ENCODE measurements at regions not wholly inside any gene's neighbourhood (a gene's known extent, or its start where the extent isn't known, plus 50 kb on each side); places are given as distances from the start of the nearest gene placed in this dataset.

- DNase-seq: no peak
Observed at GRCh38 chr2:12330916-12331315, 385.8 kb upstream of the TRIB2 start.

- DNase-seq: no peak
Observed at GRCh38 chr2:12331698-12332097, 385.0 kb upstream of the TRIB2 start.

GRCh38 chr2:12333293-12333692 lies 383.4 kb upstream of the TRIB2 start:
- no peak for DNase-seq

- no peak for DNase-seq
Observed at GRCh38 chr2:12334412-12334966, 382.2 kb upstream of the TRIB2 start.

GRCh38 chr2:12335131-12335530 lies 381.6 kb upstream of the TRIB2 start:
- DNase-seq: no peak

- no peak for DNase-seq
Observed at GRCh38 chr2:12335995-12336394, 380.7 kb upstream of the TRIB2 start.

DNA sequence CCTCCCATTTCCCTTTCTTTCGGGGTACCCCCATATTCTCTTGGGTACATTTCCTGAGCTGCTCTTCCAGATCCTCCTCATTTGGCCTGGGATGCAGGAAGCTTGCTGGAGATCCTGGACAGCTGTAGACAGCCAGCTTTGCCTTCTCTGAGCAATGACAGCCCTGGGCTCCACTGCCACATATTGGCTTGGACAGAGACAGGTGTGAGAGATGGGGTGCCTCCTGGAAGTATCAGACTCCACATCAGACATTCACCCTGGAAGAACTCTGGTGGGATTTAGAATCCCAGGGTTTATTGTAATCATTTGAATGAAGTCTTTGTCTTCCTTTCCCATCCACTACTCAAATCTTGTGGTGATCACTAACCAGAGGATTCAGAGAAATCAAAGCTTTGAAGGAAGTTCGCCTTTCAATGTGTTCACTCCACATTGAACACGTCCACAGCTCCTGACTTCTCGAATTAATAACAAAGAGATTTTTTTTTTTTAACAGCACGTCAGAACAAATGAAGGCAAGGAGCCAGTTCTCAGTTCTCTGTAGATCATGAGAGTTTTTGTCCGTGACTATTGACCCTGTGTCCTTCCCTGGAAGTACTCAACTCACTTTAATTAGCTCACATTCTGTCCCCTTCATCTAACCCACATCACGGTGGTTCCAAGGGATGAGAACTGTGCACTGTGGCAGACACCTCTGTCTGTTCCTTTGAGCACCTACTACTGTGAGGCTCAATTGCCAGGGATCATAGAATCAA lies 377.6 kb upstream of the TRIB2 start:
- DNase-seq: no peak

GRCh38 chr2:12340164-12340563 lies 376.6 kb upstream of the TRIB2 start:
- DNase-seq: no peak

GRCh38 chr2:12341215-12341614 lies 375.5 kb upstream of the TRIB2 start:
- no peak for DNase-seq

- DNase-seq: no peak
Observed at GRCh38 chr2:12341920-12342319, 374.8 kb upstream of the TRIB2 start.

- no peak for DNase-seq
Observed at GRCh38 chr2:12343141-12343540, 373.6 kb upstream of the TRIB2 start.

GRCh38 chr2:12347066-12347493 lies 369.7 kb upstream of the TRIB2 start:
- DNase-seq: no peak

DNA sequence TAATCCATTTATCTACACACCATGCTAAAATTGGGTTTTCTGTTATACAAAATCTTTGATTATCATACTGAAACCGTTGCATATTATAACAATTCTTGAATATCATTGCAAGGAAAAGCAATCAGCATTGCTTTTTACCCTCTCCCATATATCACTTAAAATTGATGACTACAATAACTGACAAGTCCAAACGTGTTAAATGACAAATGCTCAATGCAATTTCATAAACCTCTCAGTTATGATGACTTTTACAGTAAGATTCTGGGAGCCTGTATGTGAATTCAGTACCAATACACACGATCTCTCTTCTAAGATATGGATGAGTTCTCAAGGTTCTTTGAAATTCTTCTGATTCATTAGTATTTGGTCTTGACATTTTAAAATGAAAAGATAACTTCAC lies 368.5 kb upstream of the TRIB2 start:
- DNase-seq: no peak

GRCh38 chr2:12350821-12351220 lies 365.9 kb upstream of the TRIB2 start:
- DNase-seq: no peak

DNA sequence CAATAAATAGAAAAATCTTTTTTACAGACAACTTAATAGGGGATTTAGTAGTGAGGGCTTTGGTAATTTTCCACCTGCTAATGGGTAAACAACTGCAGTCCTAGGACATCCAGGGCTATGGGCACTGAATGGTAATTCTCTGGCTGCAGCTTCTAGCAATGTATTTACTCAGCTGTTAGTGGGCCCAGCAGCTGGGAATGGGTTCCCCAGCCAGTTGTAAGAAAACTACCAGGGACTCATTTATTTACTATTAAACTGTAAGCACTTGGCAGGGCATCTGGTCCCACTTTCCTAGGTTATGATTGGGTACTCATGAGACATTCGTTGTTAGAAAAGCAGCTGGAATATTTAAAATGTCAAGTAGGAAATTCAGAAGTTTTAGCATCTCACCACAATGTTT lies 363.8 kb upstream of the TRIB2 start:
- no peak for DNase-seq

- DNase-seq: no peak
Observed at GRCh38 chr2:12361506-12361905, 355.2 kb upstream of the TRIB2 start.

GRCh38 chr2:12363138-12363537 lies 353.6 kb upstream of the TRIB2 start:
- no peak for DNase-seq

- no peak for DNase-seq
Observed at GRCh38 chr2:12363569-12363968, 353.2 kb upstream of the TRIB2 start.

- DNase-seq: no peak
Observed at GRCh38 chr2:12369566-12369965, 347.2 kb upstream of the TRIB2 start.

- no peak for DNase-seq
Observed at GRCh38 chr2:12376025-12376424, 340.7 kb upstream of the TRIB2 start.

GRCh38 chr2:12379143-12379542 lies 337.6 kb upstream of the TRIB2 start:
- no peak for DNase-seq

DNA sequence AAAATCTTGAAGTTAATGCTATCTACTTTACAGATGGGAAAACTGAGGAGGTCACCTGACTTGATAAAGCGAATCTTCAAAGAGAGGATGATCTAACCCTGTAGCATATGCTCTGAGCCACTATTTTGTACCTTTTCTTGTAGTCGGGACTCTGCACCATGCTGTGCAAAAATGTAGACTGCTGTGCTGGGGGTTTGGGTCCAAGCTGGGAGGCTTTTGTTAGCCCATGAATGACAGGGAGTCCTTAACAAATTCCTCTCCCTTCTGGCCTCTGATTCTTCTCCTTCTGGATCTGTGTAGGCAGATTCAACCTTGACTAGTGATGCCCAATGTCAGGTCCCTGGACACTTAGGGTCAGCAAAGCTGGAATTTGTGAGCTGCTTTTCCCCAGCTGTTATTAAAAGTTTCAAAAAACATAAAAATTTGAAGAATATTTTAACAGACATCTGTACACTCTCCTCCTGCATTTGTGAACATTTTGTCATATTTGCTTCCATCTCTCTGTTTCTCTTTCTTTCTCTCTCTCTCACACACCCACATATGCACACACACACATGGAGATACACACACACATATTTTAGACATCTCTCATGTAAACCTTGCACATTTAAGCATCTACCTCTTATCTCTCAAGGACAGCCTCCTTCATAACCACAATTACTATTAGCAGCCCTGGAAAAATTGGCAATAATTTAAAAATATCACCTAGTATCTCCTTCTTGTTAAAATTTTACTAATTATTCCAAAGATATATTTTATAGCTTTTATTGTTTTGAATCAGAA lies 335.0 kb upstream of the TRIB2 start:
- DNase-seq: no peak

DNA sequence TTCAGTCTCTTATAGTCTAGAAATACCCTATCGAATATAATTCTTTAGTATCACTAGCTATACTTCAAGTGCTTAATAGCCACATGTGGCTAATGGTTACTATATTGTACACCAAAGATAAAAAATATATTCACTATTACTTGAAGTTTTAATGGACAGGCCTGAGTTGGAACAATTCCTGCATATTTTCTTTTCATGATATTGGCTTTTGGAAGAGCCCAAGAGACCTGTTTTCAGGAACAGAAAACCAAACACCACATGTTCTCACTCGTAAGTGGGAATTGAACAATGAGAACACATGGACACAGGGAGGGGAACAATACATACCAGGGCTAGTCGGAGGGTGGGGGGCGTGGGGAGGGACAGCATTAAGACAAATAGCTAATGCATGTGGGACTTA lies 334.4 kb upstream of the TRIB2 start:
- no peak for DNase-seq

All from NCI-H526 (cell line).